ENCODE measurements at regions not wholly inside any gene's neighbourhood (a gene's known extent, or its start where the extent isn't known, plus 50 kb on each side); places are given as distances from the start of the nearest gene placed in this dataset.
A peak's percentile ranks its signal among the peaks of the same experiment; 100 is the strongest.

DNA sequence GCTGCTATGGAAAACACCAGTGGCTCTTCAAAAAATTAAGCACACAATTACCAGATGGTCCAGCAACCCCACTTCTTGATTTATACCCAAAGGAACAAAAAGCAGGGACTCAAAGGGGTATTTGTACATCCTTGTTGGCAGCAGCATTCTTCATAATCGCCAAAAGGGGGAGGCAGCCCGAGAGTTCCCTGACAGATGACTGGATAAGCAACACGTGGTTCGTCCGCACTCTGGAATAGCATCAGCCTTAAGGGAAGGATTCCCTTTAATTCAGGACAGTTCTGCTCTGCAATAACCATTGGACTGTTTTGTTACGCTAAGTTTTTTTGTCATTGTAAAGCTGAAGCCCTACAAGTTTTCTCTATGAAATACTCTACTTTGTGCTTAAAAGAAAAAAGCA lies 76.7 kb upstream of the TWIST2 start:
- Histone ChIP-seq H3K4me2 (no peak overlapping the region), H3K4me1 (no peaks in the 10 kb centered on the region), H3K27ac (no peak overlapping the region), H3K9me3 (peaks cover 82% of the 10 kb centered on the region), H3K4me3 (no peak overlapping the region)
- DNase-seq (ENCODE audit: low read depth in 1 of 2, low spot score in 1 of 2), result peak in 1 of 2 experiments; percentile 25
- ATAC-seq, result no peak
- no peak for FAIRE-seq
- TF ChIP-seq, protein P1, sequence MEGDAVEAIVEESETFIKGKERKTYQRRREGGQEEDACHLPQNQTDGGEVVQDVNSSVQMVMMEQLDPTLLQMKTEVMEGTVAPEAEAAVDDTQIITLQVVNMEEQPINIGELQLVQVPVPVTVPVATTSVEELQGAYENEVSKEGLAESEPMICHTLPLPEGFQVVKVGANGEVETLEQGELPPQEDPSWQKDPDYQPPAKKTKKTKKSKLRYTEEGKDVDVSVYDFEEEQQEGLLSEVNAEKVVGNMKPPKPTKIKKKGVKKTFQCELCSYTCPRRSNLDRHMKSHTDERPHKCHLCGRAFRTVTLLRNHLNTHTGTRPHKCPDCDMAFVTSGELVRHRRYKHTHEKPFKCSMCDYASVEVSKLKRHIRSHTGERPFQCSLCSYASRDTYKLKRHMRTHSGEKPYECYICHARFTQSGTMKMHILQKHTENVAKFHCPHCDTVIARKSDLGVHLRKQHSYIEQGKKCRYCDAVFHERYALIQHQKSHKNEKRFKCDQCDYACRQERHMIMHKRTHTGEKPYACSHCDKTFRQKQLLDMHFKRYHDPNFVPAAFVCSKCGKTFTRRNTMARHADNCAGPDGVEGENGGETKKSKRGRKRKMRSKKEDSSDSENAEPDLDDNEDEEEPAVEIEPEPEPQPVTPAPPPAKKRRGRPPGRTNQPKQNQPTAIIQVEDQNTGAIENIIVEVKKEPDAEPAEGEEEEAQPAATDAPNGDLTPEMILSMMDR (IDR thresholded peaks at IDR 0.05), result no peak
- TF ChIP-seq RNF2 (IDR thresholded peaks at IDR 0.05; ENCODE audit: borderline replicate concordance, low read depth) (no peak), RAD21 (conservative IDR thresholded peaks at IDR 0.05 in 1 of 2, IDR thresholded peaks at IDR 0.05 in 1 of 2) (no peak), BHLHE40 (IDR thresholded peaks at IDR 0.05; ENCODE audit: low read depth, low read length) (no peak), HES2 (IDR thresholded peaks at IDR 0.05) (no peak), JUNB (IDR thresholded peaks at IDR 0.05) (no peak), MAFK (IDR thresholded peaks at IDR 0.05; ENCODE audit: partially characterized antibody) (no peak), CHD2 (IDR thresholded peaks at IDR 0.05; ENCODE audit: low read length, partially characterized antibody) (no peak), EHF (CRISPR knock-in tag; IDR thresholded peaks at IDR 0.05) (no peak), KDM5A (IDR thresholded peaks at IDR 0.05) (no peak), ZSCAN20 (CRISPR knock-in tag; IDR thresholded peaks at IDR 0.05) (no peak), POLR2A (IDR thresholded peaks at IDR 0.05; ENCODE audit: low read length) (no peak), BCL3 (IDR thresholded peaks at IDR 0.05) (no peak), CBX2 (IDR thresholded peaks at IDR 0.05; ENCODE audit: borderline replicate concordance, low read depth) (no peak), MAX (IDR thresholded peaks at IDR 0.05) (no peak), KDM1A (IDR thresholded peaks at IDR 0.05; ENCODE audit: low read depth) (no peak), RARB (CRISPR knock-in tag; IDR thresholded peaks at IDR 0.05) (no peak)
- TF ChIP-seq, protein P2, sequence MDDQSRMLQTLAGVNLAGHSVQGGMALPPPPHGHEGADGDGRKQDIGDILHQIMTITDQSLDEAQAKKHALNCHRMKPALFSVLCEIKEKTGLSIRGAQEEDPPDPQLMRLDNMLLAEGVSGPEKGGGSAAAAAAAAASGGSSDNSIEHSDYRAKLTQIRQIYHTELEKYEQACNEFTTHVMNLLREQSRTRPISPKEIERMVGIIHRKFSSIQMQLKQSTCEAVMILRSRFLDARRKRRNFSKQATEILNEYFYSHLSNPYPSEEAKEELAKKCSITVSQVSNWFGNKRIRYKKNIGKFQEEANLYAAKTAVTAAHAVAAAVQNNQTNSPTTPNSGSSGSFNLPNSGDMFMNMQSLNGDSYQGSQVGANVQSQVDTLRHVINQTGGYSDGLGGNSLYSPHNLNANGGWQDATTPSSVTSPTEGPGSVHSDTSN (IDR thresholded peaks at IDR 0.05), result no peak
- TF ChIP-seq, protein P3, sequence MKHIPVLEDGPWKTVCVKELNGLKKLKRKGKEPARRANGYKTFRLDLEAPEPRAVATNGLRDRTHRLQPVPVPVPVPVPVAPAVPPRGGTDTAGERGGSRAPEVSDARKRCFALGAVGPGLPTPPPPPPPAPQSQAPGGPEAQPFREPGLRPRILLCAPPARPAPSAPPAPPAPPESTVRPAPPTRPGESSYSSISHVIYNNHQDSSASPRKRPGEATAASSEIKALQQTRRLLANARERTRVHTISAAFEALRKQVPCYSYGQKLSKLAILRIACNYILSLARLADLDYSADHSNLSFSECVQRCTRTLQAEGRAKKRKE (CRISPR knock-in tag; IDR thresholded peaks at IDR 0.05; ENCODE audit: low read depth), result no peak
- ChIA-PET POLR2A (no interaction called here), CTCF (interaction anchor here (0.9 to 2.8 kb wide), 2 partner anchors 14 to 175 kb away, joined by 3 to 13 read pairs; no protein-coding TSS in a partner anchor)
- 25% methylated on average over 6 of the region's 6 CpGs for WGBS (ENCODE audit: missing lambda C conversion rate)

DNA sequence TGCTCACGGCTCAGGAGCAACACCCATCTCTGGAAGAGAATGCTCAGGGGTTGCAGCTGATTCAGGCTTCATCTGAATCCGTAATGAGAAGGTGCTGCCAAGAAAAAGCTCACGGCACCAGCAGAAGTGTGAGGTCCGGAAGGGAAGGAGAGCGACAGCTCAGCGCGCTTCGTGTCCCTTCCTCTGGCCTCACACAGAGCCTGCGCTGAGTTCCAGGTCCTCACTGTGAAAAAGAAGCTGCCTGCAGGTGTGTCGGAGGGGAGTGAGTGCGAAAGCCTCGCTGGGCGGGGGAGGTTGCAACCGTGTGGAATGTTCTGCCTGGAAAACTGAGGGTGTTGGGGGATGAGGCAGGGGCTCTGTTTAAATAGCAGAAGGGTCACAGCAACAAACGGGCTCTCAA lies 76.2 kb upstream of the TWIST2 start:
- H3K4me3 ChIP-seq, result no peak overlapping the region
- no peak for DNase-seq (ENCODE audit: low read depth in 1 of 2, low spot score in 1 of 2)
- H3K27ac ChIP-seq, result no peak overlapping the region
- 57% methylated on average over 15 of the region's 15 CpGs for WGBS (ENCODE audit: missing lambda C conversion rate)
- no peaks in the 10 kb centered on the region for H3K4me1 ChIP-seq
- FAIRE-seq, result no peak
- ATAC-seq, result no peak
- POLR2A ChIA-PET, result no interaction called here
- no peak for TF ChIP-seq JUNB (IDR thresholded peaks at IDR 0.05)
- no peak for TF ChIP-seq EHF (CRISPR knock-in tag; IDR thresholded peaks at IDR 0.05)
- TF ChIP-seq CBX8 (IDR thresholded peaks at IDR 0.05), result no peak
- no peak for TF ChIP-seq ESRRA (IDR thresholded peaks at IDR 0.05; ENCODE audit: borderline replicate concordance, low read length)
- no peak for TF ChIP-seq CEBPB (IDR thresholded peaks at IDR 0.05)
- TF ChIP-seq HDAC2 (IDR thresholded peaks at IDR 0.05), result no peak
- TF ChIP-seq CBX2 (IDR thresholded peaks at IDR 0.05; ENCODE audit: borderline replicate concordance, low read depth), result no peak
- H3K9me3 ChIP-seq, result peaks cover 80% of the 10 kb centered on the region
- CTCF ChIA-PET, result interaction anchor here (0.9 to 2.8 kb wide), 2 partner anchors 13 to 174 kb away, joined by 3 to 13 read pairs; no protein-coding TSS in a partner anchor
- H3K4me2 ChIP-seq, result no peak overlapping the region

Measured in A549 (cell line).